GM12878 (cell line): ENCODE measurements at regions not wholly inside any gene's neighbourhood (a gene's known extent, or its start where the extent isn't known, plus 50 kb on each side); places are given as distances from the start of the nearest gene placed in this dataset.

Experiments used
- ATAC-seq: fragments of 200-7000 bp; cut with Tn5 transposase; 3 replicates; pipeline ENCODE4 v1.9.1; 2020; ENCODE audit warnings: mild to moderate bottlenecking, moderate library complexity
- BruUV-seq: library from RNA; stranded (reverse); fragments of 400-500 nt; replicated peaks from 2 replicates; lab custom pipeline; 2021; lab: Mats Ljungman, UMichigan
- CTCF ChIA-PET: fragments of 300-600 bp; sonication (Branson Sonifier 250); formaldehyde crosslinking; extraction: SDS; loops from one replicate; lab custom pipeline; 2021; ENCODE audit warnings: inconsistent platforms; lab: Yijun Ruan, JAX
- POLR2A ChIA-PET: fragments of 350-600 bp; formaldehyde crosslinking; extraction: SDS; loops from one replicate; lab custom pipeline; 2021; ENCODE audit warnings: inconsistent platforms; lab: Charles Lee
- RAD21 ChIA-PET: fragments of 300-600 bp; sonication (Branson Sonifier 250); formaldehyde crosslinking; loops from one replicate; lab custom pipeline; 2023; ENCODE audit warnings: antibody characterized with exemption; ENCODE audit not compliant: unreplicated experiment; lab: Charles Lee
- SMC1A ChIA-PET: fragments of 300-600 bp; sonication (Branson Sonifier 250); formaldehyde crosslinking; loops from one replicate; lab custom pipeline; 2023; ENCODE audit not compliant: unreplicated experiment, uncharacterized antibody; lab: Charles Lee
- DNase-seq: peaks from one replicate; pipeline ENCODE4 v3.0.0-alpha.2; 2011; ENCODE audit warnings: low read depth, low spot score
- FAIRE-seq: peaks from 3 replicates; lab custom pipeline; 2011; peaks lifted over from hg19 to GRCh38; lab: Jason Lieb, UNC
- H2AFZ ChIP-seq: 2 replicates; pipeline ENCODE4 v1.6.0; 2011; ENCODE audit warnings: low read depth, low read length, control low read depth; ENCODE audit not compliant: control insufficient read depth
- H3K27ac ChIP-seq: 2 replicates; pipeline ENCODE4 v1.5.1; 2011; ENCODE audit warnings: control low read depth; ENCODE audit not compliant: control insufficient read depth, insufficient read depth
- H3K27me3 ChIP-seq, 2 experiments: replicated peaks in 1 of 2; 2 replicates each; pipeline versions ENCODE4 v1.6.0 to v1.6.1; 2011; ENCODE audit warnings: low read length in 1 of 2; ENCODE audit not compliant: control insufficient read depth in 2 of 2, insufficient read depth in 2 of 2
- H3K36me3 ChIP-seq, 2 experiments: 2 replicates each; pipeline ENCODE4 v1.5.1; 2011; ENCODE audit warnings: low read length in 1 of 2; ENCODE audit not compliant: control insufficient read depth in 2 of 2, insufficient read depth in 2 of 2
- H3K4me1 ChIP-seq: 2 replicates; pipeline ENCODE4 v1.6.1; 2011; ENCODE audit warnings: mild to moderate bottlenecking, low read length, moderate library complexity, mixed read lengths; ENCODE audit not compliant: control insufficient read depth, insufficient read depth
- H3K4me2 ChIP-seq: 2 replicates; pipeline ENCODE4 v1.6.0; 2011; ENCODE audit warnings: control low read depth; ENCODE audit not compliant: control insufficient read depth, insufficient read depth
- H3K4me3 ChIP-seq: fragments of 200-600 bp; sonication (generic); 2 replicates; pipeline ENCODE4 v1.5.1; 2016
- H3K79me2 ChIP-seq: 2 replicates; pipeline ENCODE4 v1.6.0; 2011; ENCODE audit warnings: low read length; ENCODE audit not compliant: control insufficient read depth, insufficient read depth
- H3K9ac ChIP-seq: 2 replicates; pipeline ENCODE4 v1.8.0; 2011; ENCODE audit warnings: low read length, control low read depth, mixed read lengths; ENCODE audit not compliant: control insufficient read depth, insufficient read depth
- H3K9me3 ChIP-seq: replicated peaks from 3 replicates; pipeline ENCODE4 v1.5.1; 2011; ENCODE audit warnings: mild to moderate bottlenecking, low read length; ENCODE audit not compliant: control insufficient read depth, insufficient read depth
- H4K20me1 ChIP-seq: 2 replicates; pipeline ENCODE4 v1.6.0; 2011; ENCODE audit not compliant: control insufficient read depth, insufficient read depth
- BCL3 ChIP-seq: IDR thresholded peaks from 2 replicates; pipeline ENCODE4 v1.6.1; 2011; ENCODE audit warnings: borderline replicate concordance, low read depth, mild to moderate bottlenecking, moderate library complexity, low read length; ENCODE audit not compliant: insufficient read depth, poor library complexity, severe bottlenecking
- BMI1 ChIP-seq: fragments of 450-650 bp; IDR thresholded peaks from 2 replicates; pipeline ENCODE4 v1.6.1; 2016; ENCODE audit warnings: mild to moderate bottlenecking, moderate library complexity, borderline replicate concordance
- EED ChIP-seq: sonication (generic); IDR thresholded peaks from 2 replicates; pipeline ENCODE4 v1.6.1; 2016; ENCODE audit warnings: antibody characterized with exemption, low read depth
- ESRRA ChIP-seq: IDR thresholded peaks from 2 replicates; pipeline ENCODE4 v1.6.1; 2012; ENCODE audit warnings: mild to moderate bottlenecking, low read length, improper control_type of control experiment
- IKZF1 ChIP-seq: fragments of 450-650 bp; conservative IDR thresholded peaks from 2 replicates; pipeline ENCODE4 v1.6.1; 2017; ENCODE audit warnings: antibody characterized with exemption, mild to moderate bottlenecking
- SMAD5 ChIP-seq: IDR thresholded peaks from 2 replicates; pipeline ENCODE4 v1.6.1; 2016; ENCODE audit warnings: antibody characterized with exemption, low read depth
- SP1 ChIP-seq: IDR thresholded peaks from one replicate; pipeline ENCODE4 v1.6.1; 2011; ENCODE audit warnings: low read depth, low read length
- YY1 ChIP-seq: IDR thresholded peaks from 2 replicates; pipeline ENCODE4 v1.6.1; 2011; ENCODE audit warnings: low read depth, mild to moderate bottlenecking, low read length
- WGBS: methylation state at CpG from one replicate; pipeline ENCODE4 v1.1.6; 2016; ENCODE audit warnings: low lambda C conversion rate; ENCODE audit not compliant: insufficient replicate concordance, insufficient coverage; ENCODE audit errors: missing lambda C conversion rate; 5-methylcytosine and 5-hydroxymethylcytosine counted together
- in situ Hi-C: fragments of 300-500 bp; cut with MboI; formaldehyde crosslinking; loops from 9 replicates; pipeline ENCODE4 v1.14.3; 2018; ENCODE audit warnings: mixed read lengths
- intact Hi-C: fragments of 100-400 bp; cut with micrococcal nuclease; formaldehyde crosslinking; loops from one replicate; pipeline ENCODE4 v1.14.2; 2022; ENCODE audit not compliant: unreplicated experiment
- TF ChIP-seq, protein P1 (sequence below): fragments of 450-650 bp; formaldehyde crosslinking; IDR thresholded peaks from 2 replicates; pipeline ENCODE4 v1.5.0; 2022; ENCODE audit warnings: mild to moderate bottlenecking, missing genetic modification characterization
- TF ChIP-seq, protein P2 (sequence below): fragments of 450-650 bp; conservative IDR thresholded peaks from 2 replicates; pipeline ENCODE4 v1.6.1; 2017; ENCODE audit warnings: mild to moderate bottlenecking, moderate library complexity

GRCh38 chr3:18077128-18077840, 334.9 kb upstream of the TBC1D5 start:
- in situ Hi-C loops (no loop called here), intact Hi-C loops (no loop called here)
- no peak for ATAC-seq
- Histone ChIP-seq H2AFZ (no peak overlapping the region), H3K9me3 (no peaks in the 10 kb centered on the region), H3K9ac (no peak overlapping the region), H4K20me1 (no peaks in the 10 kb centered on the region), H3K4me1 (no peaks in the 10 kb centered on the region), H3K79me2 (no peaks in the 10 kb centered on the region), H3K4me3 (no peak overlapping the region), H3K36me3 (no peaks in the 10 kb centered on the region), H3K27ac (no peak overlapping the region), H3K27me3 (no peaks in the 10 kb centered on the region), H3K4me2 (no peak overlapping the region)
- no peak for TF ChIP-seq SP1
- no peak for TF ChIP-seq SMAD5
- DNase-seq: no peak
- ChIA-PET CTCF (no interaction called here), RAD21 (interaction anchor here (0.8 kb wide), 1 partner anchor 50 kb away, joined by 3 read pairs; no protein-coding TSS in a partner anchor), SMC1A (interaction anchor here (1.4 kb wide), 2 partner anchors 53 to 183 kb away, joined by 3 read pairs; no protein-coding TSS in a partner anchor), POLR2A (interaction anchor here (0.7 kb wide), 1 partner anchor 11 kb away, joined by 3 read pairs; no protein-coding TSS in a partner anchor)
- BruUV-seq: no TSS peak
- FAIRE-seq: no peak
- 13% methylated on average over 7 of the region's 7 CpGs for WGBS

DNA sequence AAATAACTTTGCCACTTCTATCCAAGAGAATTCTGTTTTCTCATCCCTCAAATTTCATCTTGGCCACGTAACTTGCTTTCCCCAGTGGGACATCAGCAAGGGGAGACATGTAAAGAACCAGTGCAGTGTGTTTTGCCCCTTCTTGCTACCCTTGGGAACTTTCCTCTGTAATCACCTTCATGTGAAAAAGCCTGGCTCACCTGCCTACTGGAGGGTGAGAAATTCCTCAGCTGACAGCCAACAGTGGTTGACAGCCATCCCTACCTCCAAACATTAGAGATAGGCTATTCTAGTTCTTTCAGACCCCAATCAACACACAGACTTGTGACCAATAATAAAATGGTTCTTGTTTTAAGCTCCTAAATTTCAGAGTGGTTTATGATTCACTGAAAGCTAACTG, 333.9 kb upstream of the TBC1D5 start:
- Histone ChIP-seq H3K9me3 (no peaks in the 10 kb centered on the region), H3K9ac (no peak overlapping the region), H2AFZ (no peak overlapping the region), H3K36me3 (no peaks in the 10 kb centered on the region), H3K4me3 (no peak overlapping the region), H3K27ac (no peak overlapping the region), H3K4me2 (no peak overlapping the region), H4K20me1 (no peaks in the 10 kb centered on the region), H3K79me2 (no peaks in the 10 kb centered on the region), H3K27me3 (no peaks in the 10 kb centered on the region), H3K4me1 (no peaks in the 10 kb centered on the region)
- CTCF ChIA-PET: no interaction called here
- TF ChIP-seq BMI1: no peak
- TF ChIP-seq ESRRA: no peak
- TF ChIP-seq, protein P1, sequence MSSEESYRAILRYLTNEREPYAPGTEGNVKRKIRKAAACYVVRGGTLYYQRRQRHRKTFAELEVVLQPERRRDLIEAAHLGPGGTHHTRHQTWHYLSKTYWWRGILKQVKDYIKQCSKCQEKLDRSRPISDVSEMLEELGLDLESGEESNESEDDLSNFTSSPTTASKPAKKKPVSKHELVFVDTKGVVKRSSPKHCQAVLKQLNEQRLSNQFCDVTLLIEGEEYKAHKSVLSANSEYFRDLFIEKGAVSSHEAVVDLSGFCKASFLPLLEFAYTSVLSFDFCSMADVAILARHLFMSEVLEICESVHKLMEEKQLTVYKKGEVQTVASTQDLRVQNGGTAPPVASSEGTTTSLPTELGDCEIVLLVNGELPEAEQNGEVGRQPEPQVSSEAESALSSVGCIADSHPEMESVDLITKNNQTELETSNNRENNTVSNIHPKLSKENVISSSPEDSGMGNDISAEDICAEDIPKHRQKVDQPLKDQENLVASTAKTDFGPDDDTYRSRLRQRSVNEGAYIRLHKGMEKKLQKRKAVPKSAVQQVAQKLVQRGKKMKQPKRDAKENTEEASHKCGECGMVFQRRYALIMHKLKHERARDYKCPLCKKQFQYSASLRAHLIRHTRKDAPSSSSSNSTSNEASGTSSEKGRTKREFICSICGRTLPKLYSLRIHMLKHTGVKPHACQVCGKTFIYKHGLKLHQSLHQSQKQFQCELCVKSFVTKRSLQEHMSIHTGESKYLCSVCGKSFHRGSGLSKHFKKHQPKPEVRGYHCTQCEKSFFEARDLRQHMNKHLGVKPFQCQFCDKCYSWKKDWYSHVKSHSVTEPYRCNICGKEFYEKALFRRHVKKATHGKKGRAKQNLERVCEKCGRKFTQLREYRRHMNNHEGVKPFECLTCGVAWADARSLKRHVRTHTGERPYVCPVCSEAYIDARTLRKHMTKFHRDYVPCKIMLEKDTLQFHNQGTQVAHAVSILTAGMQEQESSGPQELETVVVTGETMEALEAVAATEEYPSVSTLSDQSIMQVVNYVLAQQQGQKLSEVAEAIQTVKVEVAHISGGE (CRISPR knock-in tag): no peak
- no peak for TF ChIP-seq BCL3
- TF ChIP-seq YY1: no peak
- TF ChIP-seq EED: no peak
- TF ChIP-seq, protein P2, sequence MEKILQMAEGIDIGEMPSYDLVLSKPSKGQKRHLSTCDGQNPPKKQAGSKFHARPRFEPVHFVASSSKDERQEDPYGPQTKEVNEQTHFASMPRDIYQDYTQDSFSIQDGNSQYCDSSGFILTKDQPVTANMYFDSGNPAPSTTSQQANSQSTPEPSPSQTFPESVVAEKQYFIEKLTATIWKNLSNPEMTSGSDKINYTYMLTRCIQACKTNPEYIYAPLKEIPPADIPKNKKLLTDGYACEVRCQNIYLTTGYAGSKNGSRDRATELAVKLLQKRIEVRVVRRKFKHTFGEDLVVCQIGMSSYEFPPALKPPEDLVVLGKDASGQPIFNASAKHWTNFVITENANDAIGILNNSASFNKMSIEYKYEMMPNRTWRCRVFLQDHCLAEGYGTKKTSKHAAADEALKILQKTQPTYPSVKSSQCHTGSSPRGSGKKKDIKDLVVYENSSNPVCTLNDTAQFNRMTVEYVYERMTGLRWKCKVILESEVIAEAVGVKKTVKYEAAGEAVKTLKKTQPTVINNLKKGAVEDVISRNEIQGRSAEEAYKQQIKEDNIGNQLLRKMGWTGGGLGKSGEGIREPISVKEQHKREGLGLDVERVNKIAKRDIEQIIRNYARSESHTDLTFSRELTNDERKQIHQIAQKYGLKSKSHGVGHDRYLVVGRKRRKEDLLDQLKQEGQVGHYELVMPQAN: no peak
- no peak for TF ChIP-seq IKZF1
- no peak for ATAC-seq
- intact Hi-C loops (no loop called here), in situ Hi-C loops (no loop called here)
- no TSS peak for BruUV-seq
- RAD21 ChIA-PET: no interaction called here
- DNase-seq: no peak
- SMC1A ChIA-PET: interaction anchor here (1.4 kb wide), 2 partner anchors 52 to 182 kb away, joined by 3 read pairs; no protein-coding TSS in a partner anchor
- 44% methylated on average over 1 of the region's 1 CpG for WGBS
- POLR2A ChIA-PET: interaction anchor here (0.7 kb wide), 1 partner anchor 10 kb away, joined by 3 read pairs; no protein-coding TSS in a partner anchor
- no peak for FAIRE-seq
